ENCODE measurements at regions not wholly inside any gene's neighbourhood (a gene's known extent, or its start where the extent isn't known, plus 50 kb on each side); places are given as distances from the start of the nearest gene placed in this dataset.

- TF ChIP-seq YY1 (IDR thresholded peaks at IDR 0.05; ENCODE audit: insufficient read depth, insufficient read length) (no peak), SUZ12 (IDR thresholded peaks at IDR 0.05; ENCODE audit: extremely low read depth, insufficient read depth, insufficient read length) (no peak), ZNF274 (IDR thresholded peaks at IDR 0.05; ENCODE audit: low read depth, low read length) (no peak)
Observed at GRCh38 chr20:1792274-1792673, 102.9 kb upstream of the SIRPA start.
